HepG2 (cell line): ENCODE measurements at regions not wholly inside any gene's neighbourhood (a gene's known extent, or its start where the extent isn't known, plus 50 kb on each side); places are given as distances from the start of the nearest gene placed in this dataset.

ENCODE experiments used
- ARID3A ChIP-seq: IDR thresholded peaks from 2 replicates; pipeline ENCODE4 v1.6.1; 2012; ENCODE audit warnings: low read depth, low read length, improper control_type of control experiment
- BRD4 ChIP-seq: sonication (generic); formaldehyde crosslinking; IDR thresholded peaks from 2 replicates; pipeline ENCODE4 v1.4.0; 2020; ENCODE audit warnings: missing genetic modification reagents
- HNF1A ChIP-seq, 2 experiments: sonication (generic) in 1 of 2; formaldehyde crosslinking in 1 of 2; IDR thresholded peaks; 2 replicates each; pipeline versions ENCODE4 v1.4.0 to v1.6.1; 2016 to 2020; ENCODE audit warnings: borderline replicate concordance in 1 of 2, low read depth in 1 of 2, mild to moderate bottlenecking in 1 of 2, missing genetic modification reagents in 1 of 2
- KDM2A ChIP-seq: sonication (generic); formaldehyde crosslinking; IDR thresholded peaks from 2 replicates; pipeline ENCODE4 v1.4.0; 2020; ENCODE audit warnings: low read depth, missing genetic modification reagents, borderline replicate concordance
- KLF9 ChIP-seq: IDR thresholded peaks from 2 replicates; pipeline ENCODE4 v1.6.1; 2016; ENCODE audit warnings: low read depth
- MXI1 ChIP-seq: IDR thresholded peaks from 3 replicates; pipeline ENCODE4 v1.6.1; 2012; ENCODE audit warnings: low read depth, low read length, inconsistent platforms, borderline replicate concordance
- MYNN ChIP-seq: sonication (generic); formaldehyde crosslinking; IDR thresholded peaks from 2 replicates; pipeline ENCODE4 v1.4.0; 2020; ENCODE audit warnings: mild to moderate bottlenecking, low read depth, missing genetic modification reagents
- NFAT5 ChIP-seq: sonication (generic); formaldehyde crosslinking; IDR thresholded peaks from 2 replicates; pipeline ENCODE4 v1.4.0; 2020; ENCODE audit warnings: missing genetic modification reagents
- PHF20 ChIP-seq: sonication (generic); formaldehyde crosslinking; IDR thresholded peaks from 2 replicates; pipeline ENCODE4 v1.5.0; 2020; ENCODE audit warnings: mild to moderate bottlenecking, missing genetic modification reagents
- POGZ ChIP-seq: sonication (generic); formaldehyde crosslinking; IDR thresholded peaks from 2 replicates; pipeline ENCODE4 v1.4.0; 2020; ENCODE audit warnings: mild to moderate bottlenecking, missing genetic modification reagents
- SKI ChIP-seq: fragments of 450-650 bp; IDR thresholded peaks from one replicate; pipeline ENCODE4 v1.6.1; 2018; ENCODE audit warnings: mild to moderate bottlenecking; ENCODE audit not compliant: partially characterized antibody
- U2AF2 ChIP-seq: fragments of 200-400 bp; formaldehyde crosslinking; IDR thresholded peaks from 2 replicates; pipeline ENCODE4 v1.6.1; 2017; ENCODE audit warnings: low read depth, mild to moderate bottlenecking, low read length
- ZNF20 ChIP-seq: sonication (generic); formaldehyde crosslinking; IDR thresholded peaks from 2 replicates; pipeline ENCODE4 v1.4.0; 2020; ENCODE audit warnings: mild to moderate bottlenecking, moderate library complexity, missing genetic modification reagents
- ZNF605 ChIP-seq: sonication (generic); formaldehyde crosslinking; IDR thresholded peaks from 2 replicates; pipeline ENCODE4 v1.8.0; 2022; ENCODE audit warnings: mild to moderate bottlenecking, missing genetic modification reagents
- ZNF704 ChIP-seq: sonication (generic); formaldehyde crosslinking; IDR thresholded peaks from 2 replicates; pipeline ENCODE4 v1.8.1; 2023; ENCODE audit warnings: mild to moderate bottlenecking, inconsistent platforms, moderate library complexity, missing genetic modification reagents, borderline replicate concordance
- ZNF83 ChIP-seq: sonication (generic); formaldehyde crosslinking; IDR thresholded peaks from 2 replicates; pipeline ENCODE4 v1.4.0; 2020; ENCODE audit warnings: missing genetic modification reagents, mild to moderate bottlenecking, borderline replicate concordance

- TF ChIP-seq PHF20: no peak
- no peak for TF ChIP-seq SKI
- no peak for TF ChIP-seq ZNF605 (CRISPR knock-in tag)
- TF ChIP-seq KLF9: no peak
- TF ChIP-seq NFAT5 (CRISPR knock-in tag): no peak
- no peak for TF ChIP-seq ARID3A
- no peak for TF ChIP-seq U2AF2
- TF ChIP-seq ZNF20 (CRISPR knock-in tag): no peak
- no peak for TF ChIP-seq ZNF83 (CRISPR knock-in tag)
- no peak for TF ChIP-seq MYNN (CRISPR knock-in tag)
- TF ChIP-seq POGZ (CRISPR knock-in tag): peak; percentile 57; the same call in 1 of the 2 replicates
- no peak for TF ChIP-seq BRD4 (CRISPR knock-in tag)
- no peak for TF ChIP-seq KDM2A (CRISPR knock-in tag)
- no peak for TF ChIP-seq MXI1
- no peak for TF ChIP-seq HNF1A (IDR thresholded peaks at IDR 0.05; ENCODE audit: low read depth)
- TF ChIP-seq HNF1A (CRISPR knock-in tag; IDR thresholded peaks at IDR 0.05; ENCODE audit: borderline replicate concordance): no peak
- no peak for TF ChIP-seq ZNF704 (CRISPR knock-in tag)
These were observed 82.5 kb upstream of the TNFAIP3 start (continued) for GRCh38 chr6:137784583-137784982.
